ENCODE measurements at regions not wholly inside any gene's neighbourhood (a gene's known extent, or its start where the extent isn't known, plus 50 kb on each side); places are given as distances from the start of the nearest gene placed in this dataset.

- no peak for DNase-seq (ENCODE audit: low spot score)
- CTCF ChIA-PET: interaction anchor here (1.0 to 1.8 kb wide), 2 partner anchors 147 to 250 kb away, joined by 3 to 7 read pairs; no protein-coding TSS in a partner anchor
- TF ChIP-seq IRF1 (CRISPR knock-in tag; IDR thresholded peaks at IDR 0.05) (no peak), FOXP4 (CRISPR knock-in tag; IDR thresholded peaks at IDR 0.05) (no peak)
- ATAC-seq: peak; percentile 51
- H3K4me3 Mint-ChIP-seq: no peak overlapping the region
- POLR2A ChIA-PET: no interaction called here
- H3K27me3 Mint-ChIP-seq (ENCODE audit: low read depth): no peaks in the 10 kb centered on the region
- H3K9me3 Mint-ChIP-seq: peaks cover 3% of the 10 kb centered on the region; the same call in 1 of the 2 replicates
- H3K27ac Mint-ChIP-seq: no peak overlapping the region
- peaks cover 9% of the 10 kb centered on the region for H3K4me1 Mint-ChIP-seq
- H3K36me3 Mint-ChIP-seq: no peaks in the 10 kb centered on the region
Observed at GRCh38 chr16:50902457-50902856, 160.6 kb downstream of the CYLD start.

GRCh38 chr16:50901062-50901461, 159.2 kb downstream of the CYLD start:
- Mint-ChIP-seq H3K27me3 (ENCODE audit: low read depth) (no peaks in the 10 kb centered on the region), H3K36me3 (no peaks in the 10 kb centered on the region), H3K9me3 (peaks cover 4% of the 10 kb centered on the region; the same call in 1 of the 2 replicates), H3K4me1 (peaks cover 1% of the 10 kb centered on the region), H3K27ac (no peak overlapping the region), H3K4me3 (no peak overlapping the region)
- ChIA-PET CTCF (no interaction called here), POLR2A (no interaction called here)
- no peak for TF ChIP-seq E2F5 (CRISPR knock-in tag; IDR thresholded peaks at IDR 0.05)
- TF ChIP-seq RORB (CRISPR knock-in tag; IDR thresholded peaks at IDR 0.05): no peak
- ATAC-seq (no peak), DNase-seq (ENCODE audit: low spot score) (no peak)

- H3K9me3 Mint-ChIP-seq: peaks cover 4% of the 10 kb centered on the region; the same call in 1 of the 2 replicates
- H3K4me1 Mint-ChIP-seq: no peaks in the 10 kb centered on the region
- ATAC-seq: no peak
- no peaks in the 10 kb centered on the region for H3K27me3 Mint-ChIP-seq (ENCODE audit: low read depth)
- no peaks in the 10 kb centered on the region for H3K36me3 Mint-ChIP-seq
- ChIA-PET POLR2A (no interaction called here), CTCF (no interaction called here)
- no peak for TF ChIP-seq AFF4 (CRISPR knock-in tag; IDR thresholded peaks at IDR 0.05; ENCODE audit: borderline replicate concordance)
- TF ChIP-seq ZNF121 (CRISPR knock-in tag; IDR thresholded peaks at IDR 0.05): no peak
- TF ChIP-seq NFYB (CRISPR knock-in tag; conservative IDR thresholded peaks at IDR 0.05; ENCODE audit: low read depth): no peak
- no peak for TF ChIP-seq ATF2 (CRISPR knock-in tag; IDR thresholded peaks at IDR 0.05; ENCODE audit: borderline replicate concordance, low read depth)
- TF ChIP-seq ZNF138 (CRISPR knock-in tag; conservative IDR thresholded peaks at IDR 0.05): no peak
- TF ChIP-seq ZNF416 (CRISPR knock-in tag; IDR thresholded peaks at IDR 0.05): no peak
- TF ChIP-seq USF1 (CRISPR knock-in tag; IDR thresholded peaks at IDR 0.05): no peak
- no peak for TF ChIP-seq FOXJ3 (CRISPR knock-in tag; IDR thresholded peaks at IDR 0.05; ENCODE audit: borderline replicate concordance)
- no peak for TF ChIP-seq MAX (CRISPR knock-in tag; IDR thresholded peaks at IDR 0.05)
- no peak for TF ChIP-seq FOXP1 (CRISPR knock-in tag; IDR thresholded peaks at IDR 0.05; ENCODE audit: borderline replicate concordance)
- no peak for TF ChIP-seq RORB (CRISPR knock-in tag; IDR thresholded peaks at IDR 0.05)
- no peak for TF ChIP-seq ARID4B (CRISPR knock-in tag; IDR thresholded peaks at IDR 0.05; ENCODE audit: borderline replicate concordance)
- no peak overlapping the region for H3K27ac Mint-ChIP-seq
- no peak overlapping the region for H3K4me3 Mint-ChIP-seq
- DNase-seq (ENCODE audit: low spot score): no peak
Observed at GRCh38 chr16:50900391-50900942, 158.6 kb downstream of the CYLD start.

Measured in WTC11 (cell line).